ENCODE measurements at regions not wholly inside any gene's neighbourhood (a gene's known extent, or its start where the extent isn't known, plus 50 kb on each side); places are given as distances from the start of the nearest gene placed in this dataset.

DNA sequence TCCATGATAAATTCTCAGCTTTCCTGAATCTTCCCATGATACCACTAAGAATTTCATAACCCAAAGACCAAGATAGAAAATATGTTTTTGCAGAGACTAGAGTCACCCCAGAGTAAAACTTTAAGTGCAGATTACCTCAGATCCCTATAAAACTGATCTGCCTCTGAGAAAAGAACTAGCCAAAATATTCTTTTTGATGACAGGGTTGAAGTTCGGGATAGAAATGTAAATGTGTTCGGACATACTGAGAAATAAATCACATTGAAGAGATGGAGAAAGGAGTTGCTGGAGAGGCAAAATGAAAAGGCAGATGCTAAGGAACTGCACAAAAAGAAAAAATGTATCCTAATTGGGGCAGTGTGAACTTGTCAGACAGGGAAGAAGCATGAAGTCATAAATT is 501.8 kb downstream of the ANKRD50 start:
- TF ChIP-seq, protein P1, sequence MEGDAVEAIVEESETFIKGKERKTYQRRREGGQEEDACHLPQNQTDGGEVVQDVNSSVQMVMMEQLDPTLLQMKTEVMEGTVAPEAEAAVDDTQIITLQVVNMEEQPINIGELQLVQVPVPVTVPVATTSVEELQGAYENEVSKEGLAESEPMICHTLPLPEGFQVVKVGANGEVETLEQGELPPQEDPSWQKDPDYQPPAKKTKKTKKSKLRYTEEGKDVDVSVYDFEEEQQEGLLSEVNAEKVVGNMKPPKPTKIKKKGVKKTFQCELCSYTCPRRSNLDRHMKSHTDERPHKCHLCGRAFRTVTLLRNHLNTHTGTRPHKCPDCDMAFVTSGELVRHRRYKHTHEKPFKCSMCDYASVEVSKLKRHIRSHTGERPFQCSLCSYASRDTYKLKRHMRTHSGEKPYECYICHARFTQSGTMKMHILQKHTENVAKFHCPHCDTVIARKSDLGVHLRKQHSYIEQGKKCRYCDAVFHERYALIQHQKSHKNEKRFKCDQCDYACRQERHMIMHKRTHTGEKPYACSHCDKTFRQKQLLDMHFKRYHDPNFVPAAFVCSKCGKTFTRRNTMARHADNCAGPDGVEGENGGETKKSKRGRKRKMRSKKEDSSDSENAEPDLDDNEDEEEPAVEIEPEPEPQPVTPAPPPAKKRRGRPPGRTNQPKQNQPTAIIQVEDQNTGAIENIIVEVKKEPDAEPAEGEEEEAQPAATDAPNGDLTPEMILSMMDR (conservative IDR thresholded peaks at IDR 0.05; ENCODE audit: low read length), result no peak

DNA sequence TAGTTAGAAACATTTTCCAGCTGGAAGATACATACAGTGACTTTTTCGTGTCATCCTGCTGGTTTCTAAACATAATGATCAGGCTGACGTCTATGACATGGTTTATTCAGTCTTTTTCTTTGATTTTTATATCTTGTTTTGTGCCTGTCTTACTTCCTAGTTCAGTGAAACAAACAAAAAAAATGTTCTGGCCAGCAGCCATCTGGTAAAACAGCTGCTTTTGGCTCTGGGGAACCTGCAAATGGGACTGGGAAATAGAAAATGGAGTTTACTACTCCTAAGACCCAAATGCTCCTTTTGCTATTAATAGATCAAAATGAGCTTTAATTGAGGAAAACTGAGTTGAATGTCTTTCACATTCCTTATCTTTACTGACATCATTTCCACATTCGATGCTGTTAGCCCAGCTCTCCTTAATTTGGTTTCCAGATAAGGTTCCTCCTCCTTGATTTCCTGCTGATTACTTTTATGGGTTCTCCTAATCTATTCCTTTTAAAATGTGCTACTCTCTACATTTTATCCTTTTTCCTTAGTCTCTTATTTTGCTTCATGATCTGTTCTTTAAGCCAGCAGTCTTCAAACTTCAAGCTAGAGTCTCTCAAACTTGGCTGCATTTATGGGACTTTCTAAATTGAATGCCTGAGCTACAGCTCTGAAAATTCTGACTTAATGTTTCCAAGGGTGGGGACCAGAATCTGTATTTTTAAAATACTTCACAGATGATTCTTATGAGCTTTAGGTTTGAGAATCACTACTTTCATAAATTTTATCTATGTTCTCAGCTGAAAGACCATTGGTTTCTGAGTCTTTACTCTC is 499.5 kb downstream of the ANKRD50 start:
- H3K4me3 ChIP-seq (ENCODE audit: low read length), result no peak overlapping the region
- TF ChIP-seq, protein P1 (conservative IDR thresholded peaks at IDR 0.05; ENCODE audit: low read length), result no peak
- peak; percentile 17 for DNase-seq (ENCODE audit: low read depth)

More for the DNA sequence above, 501.8 kb downstream of the ANKRD50 start:
- no peak overlapping the region for H3K4me3 ChIP-seq (ENCODE audit: low read length)
- no peak for DNase-seq (ENCODE audit: low read depth)

DNA sequence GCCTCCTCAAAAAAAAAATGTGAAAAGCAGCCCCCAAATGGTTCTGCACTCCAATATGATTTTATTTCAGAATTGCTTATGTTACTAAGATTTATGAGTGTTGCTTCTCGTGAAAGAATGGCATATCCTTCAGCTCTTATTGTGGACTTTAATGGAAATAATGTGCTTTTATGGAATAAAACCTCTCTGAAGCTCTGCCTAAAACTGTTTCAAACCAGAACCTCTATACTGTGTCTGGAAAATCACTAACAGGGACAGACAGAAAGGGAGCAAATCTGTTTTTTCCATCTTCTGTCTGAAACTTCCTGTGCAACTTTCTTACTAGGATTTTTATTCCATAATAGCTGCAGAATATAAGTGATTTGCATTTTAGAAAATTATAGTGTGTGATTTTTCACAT is 493.1 kb downstream of the ANKRD50 start:
- H3K4me3 ChIP-seq (ENCODE audit: low read length), result no peak overlapping the region
- TF ChIP-seq, protein P1 (conservative IDR thresholded peaks at IDR 0.05; ENCODE audit: low read length), result no peak
- no peak for DNase-seq (ENCODE audit: low read depth)

DNA sequence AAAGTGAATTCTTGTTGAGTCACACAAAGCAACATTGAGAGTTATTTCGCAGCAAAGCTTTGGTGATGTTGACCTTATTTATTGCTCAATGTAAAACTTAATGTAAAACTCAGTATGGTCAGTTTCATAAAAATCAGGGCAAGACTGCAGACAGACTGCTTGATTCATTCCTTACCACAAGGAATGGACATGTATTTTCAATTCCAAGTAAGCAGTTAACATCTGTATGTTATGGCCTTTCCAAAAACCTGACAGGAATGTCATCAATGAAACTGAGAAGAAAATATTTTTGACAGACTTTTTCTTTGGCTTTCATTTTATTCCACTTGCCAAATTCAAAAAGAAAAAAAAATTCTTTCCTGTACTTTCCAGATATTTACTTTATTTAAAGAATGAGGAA is 488.3 kb downstream of the ANKRD50 start:
- H3K4me3 ChIP-seq (ENCODE audit: low read length), result no peak overlapping the region
- TF ChIP-seq, protein P1 (conservative IDR thresholded peaks at IDR 0.05; ENCODE audit: low read length), result no peak
- DNase-seq (ENCODE audit: low read depth), result no peak

DNA sequence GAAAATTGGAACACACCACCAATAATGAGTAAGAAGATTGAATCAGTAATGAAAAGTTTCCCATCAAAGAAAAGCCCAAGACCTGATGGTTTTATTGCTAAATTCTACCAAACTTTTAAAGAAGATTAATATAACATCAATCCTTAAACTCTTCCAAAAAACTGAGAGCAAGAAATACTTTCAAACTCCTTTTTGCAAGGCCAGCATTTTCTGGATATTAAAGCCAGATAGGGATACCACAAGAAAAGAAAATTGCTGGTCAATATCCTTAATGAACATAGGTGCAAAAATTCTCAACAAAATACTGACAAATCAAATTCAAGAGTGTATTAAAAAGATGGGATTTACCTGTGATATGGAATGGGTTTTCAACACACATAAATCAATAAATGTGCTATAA is 484.6 kb downstream of the ANKRD50 start:
- no peak for DNase-seq (ENCODE audit: low read depth)
- TF ChIP-seq, protein P1 (conservative IDR thresholded peaks at IDR 0.05; ENCODE audit: low read length), result no peak
- H3K4me3 ChIP-seq (ENCODE audit: low read length), result no peak overlapping the region

DNA sequence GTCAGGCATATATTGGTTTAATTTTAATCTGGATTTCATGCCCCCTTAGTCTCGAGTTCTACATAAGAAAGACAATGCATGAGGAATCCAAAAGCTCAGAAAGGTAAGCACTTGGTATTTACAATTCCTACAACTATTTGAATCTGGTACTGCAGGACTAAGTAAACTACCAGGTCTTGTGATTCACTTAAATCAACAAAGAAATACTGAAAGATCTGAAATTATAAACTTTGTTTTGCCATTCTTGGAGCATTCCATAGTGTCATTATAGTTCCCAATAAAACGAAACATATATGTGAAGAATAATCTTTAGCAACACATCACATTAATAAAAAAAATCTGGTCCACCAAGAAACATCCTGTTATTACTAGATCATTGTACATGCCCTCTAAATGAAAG is 482.3 kb downstream of the ANKRD50 start:
- H3K4me3 ChIP-seq (ENCODE audit: low read length), result no peak overlapping the region
- DNase-seq (ENCODE audit: low read depth), result no peak
- TF ChIP-seq, protein P1 (conservative IDR thresholded peaks at IDR 0.05; ENCODE audit: low read length), result no peak

DNA sequence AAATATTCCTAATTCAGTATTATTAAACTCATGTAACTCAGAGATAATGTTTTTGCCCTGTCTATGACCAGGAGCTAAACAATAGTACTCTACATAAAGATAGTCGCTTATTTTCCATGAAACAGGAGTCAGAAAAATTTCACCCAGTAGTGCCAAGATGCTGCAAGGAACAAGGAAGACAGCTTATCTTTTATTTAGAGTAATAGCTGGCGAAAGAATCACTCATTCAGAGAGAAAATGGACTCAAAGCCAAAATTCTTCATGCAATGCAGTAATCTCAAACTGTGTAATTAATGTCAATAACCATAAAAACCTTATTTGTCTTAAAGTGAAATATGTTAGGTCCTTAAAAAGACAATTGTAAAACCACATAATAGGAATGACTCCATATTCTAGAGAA is 477.8 kb downstream of the ANKRD50 start:
- no peak for DNase-seq (ENCODE audit: low read depth)
- TF ChIP-seq, protein P1 (conservative IDR thresholded peaks at IDR 0.05; ENCODE audit: low read length), result no peak
- H3K4me3 ChIP-seq (ENCODE audit: low read length), result no peak overlapping the region
